ENCODE measurements at regions not wholly inside any gene's neighbourhood (a gene's known extent, or its start where the extent isn't known, plus 50 kb on each side); places are given as distances from the start of the nearest gene placed in this dataset.
A peak's percentile ranks its signal among the peaks of the same experiment; 100 is the strongest.

DNA sequence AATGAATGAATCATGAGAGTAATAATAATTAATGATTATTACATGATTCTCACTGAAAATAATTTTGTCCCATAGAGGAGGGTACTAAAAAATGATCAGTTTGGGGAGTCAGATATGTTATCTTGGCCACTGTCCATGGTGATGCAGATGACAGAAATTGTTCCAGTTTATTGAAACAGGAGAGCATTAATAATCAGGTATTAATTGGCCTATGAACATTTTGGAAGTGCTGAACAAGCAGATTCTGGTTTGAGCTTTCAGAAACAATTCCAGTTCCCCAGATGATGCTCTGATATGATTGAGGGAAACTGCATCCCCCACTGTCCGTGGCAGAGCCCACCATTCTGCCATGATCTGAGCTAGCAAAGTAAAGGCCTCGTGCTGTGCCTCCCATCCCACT, 345.2 kb downstream of the ZSWIM6 start:
- H3K27me3 ChIP-seq (ENCODE audit: insufficient read depth): no peaks in the 10 kb centered on the region
- no peak overlapping the region for H3K9ac ChIP-seq
- TF ChIP-seq CHD2 (IDR thresholded peaks at IDR 0.05; ENCODE audit: low read length, partially characterized antibody): no peak
- TF ChIP-seq FOXJ3 (CRISPR knock-in tag; IDR thresholded peaks at IDR 0.05): no peak
- no peak overlapping the region for H3K27ac ChIP-seq (ENCODE audit: low read depth in 2 of 2, low read length in 1 of 2)
- H3K36me3 ChIP-seq (replicated peaks in 1 of 2; ENCODE audit: control insufficient read depth in 1 of 2, insufficient read depth in 2 of 2, low read length in 1 of 2): no peaks in the 10 kb centered on the region
- CTCF ChIA-PET: no interaction called here
- no peaks in the 10 kb centered on the region for H4K20me1 ChIP-seq (ENCODE audit: insufficient read depth)
- no peaks in the 10 kb centered on the region for H3F3A ChIP-seq (replicated peaks; ENCODE audit: insufficient read depth)
- no peaks in the 10 kb centered on the region for H3K9me2 ChIP-seq
- no peaks in the 10 kb centered on the region for H3K79me2 ChIP-seq (ENCODE audit: insufficient read depth)
- H3K4me2 ChIP-seq: no peak overlapping the region
- H3K4me3 ChIP-seq (ENCODE audit: low read depth in 2 of 2, low read length in 1 of 2): no peak overlapping the region
- H2AFZ ChIP-seq (ENCODE audit: low read depth): no peak overlapping the region
- 38% methylated on average over 2 of the region's 2 CpGs for WGBS (ENCODE audit: low lambda C conversion rate)
- DNase-seq: no peak
- POLR2A ChIA-PET: no interaction called here
- H3K9me3 ChIP-seq: no peaks in the 10 kb centered on the region
- no peaks in the 10 kb centered on the region; a peak in 1 of 4 replicates for H3K4me1 ChIP-seq (ENCODE audit: control insufficient read depth in 1 of 2, insufficient read depth in 2 of 2, low read depth in 1 of 2, low read length in 1 of 2)

DNA sequence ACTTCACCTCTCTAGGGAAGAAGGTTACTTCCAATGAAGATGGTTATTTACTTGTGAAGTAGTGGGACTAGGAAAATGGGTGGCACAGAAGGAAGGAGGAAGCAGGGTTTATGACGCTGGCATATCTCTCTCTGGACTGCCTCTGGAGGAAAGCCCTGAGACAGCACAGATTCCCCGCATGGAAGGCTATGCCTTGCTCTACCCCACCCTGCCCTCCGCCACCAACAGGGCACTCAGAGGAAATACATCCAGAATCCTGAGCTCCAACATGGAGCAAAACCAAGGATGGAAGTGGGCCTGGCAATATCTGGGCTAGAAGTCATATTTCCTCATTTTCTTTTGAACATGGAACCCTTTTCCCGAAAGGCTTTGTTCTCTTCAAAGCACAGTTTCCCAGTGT, 346.9 kb downstream of the ZSWIM6 start:
- Histone ChIP-seq H3K4me2 (no peak overlapping the region), H3K79me2 (ENCODE audit: insufficient read depth) (no peaks in the 10 kb centered on the region), H3K9me2 (no peaks in the 10 kb centered on the region), H2AFZ (ENCODE audit: low read depth) (no peak overlapping the region), H3K4me1 (ENCODE audit: control insufficient read depth in 1 of 2, insufficient read depth in 2 of 2, low read depth in 1 of 2, low read length in 1 of 2) (no peaks in the 10 kb centered on the region; a peak in 1 of 4 replicates), H3K9ac (no peak overlapping the region), H3K9me3 (no peaks in the 10 kb centered on the region), H4K20me1 (ENCODE audit: insufficient read depth) (no peaks in the 10 kb centered on the region), H3K36me3 (replicated peaks in 1 of 2; ENCODE audit: control insufficient read depth in 1 of 2, insufficient read depth in 2 of 2, low read length in 1 of 2) (no peaks in the 10 kb centered on the region), H3K4me3 (ENCODE audit: low read depth in 2 of 2, low read length in 1 of 2) (no peak overlapping the region), H3K27ac (ENCODE audit: low read depth in 2 of 2, low read length in 1 of 2) (no peak overlapping the region), H3K27me3 (ENCODE audit: insufficient read depth) (no peaks in the 10 kb centered on the region), H3F3A (replicated peaks; ENCODE audit: insufficient read depth) (no peaks in the 10 kb centered on the region)
- CTCF ChIA-PET: interaction anchor here (1.1 to 2.5 kb wide), 4 partner anchors 15 to 623 kb away, joined by 3 to 15 read pairs (median 3); no protein-coding TSS in a partner anchor
- no peak for DNase-seq
- WGBS (ENCODE audit: low lambda C conversion rate): 59% methylated on average over 3 of the region's 4 CpGs
- POLR2A ChIA-PET: no interaction called here
- no peak for TF ChIP-seq FOXM1 (IDR thresholded peaks at IDR 0.05; ENCODE audit: low read depth)
- TF ChIP-seq CTCF (IDR thresholded peaks at IDR 0.05): peak; percentile 16; the same call in 1 of the 2 replicates
- no peak for TF ChIP-seq PBX3 (IDR thresholded peaks at IDR 0.05)
- no peak for TF ChIP-seq USF1 (IDR thresholded peaks at IDR 0.05; ENCODE audit: borderline replicate concordance, low read depth)
- TF ChIP-seq RFX5 (IDR thresholded peaks at IDR 0.05; ENCODE audit: low read length): no peak
- TF ChIP-seq ELF1 (IDR thresholded peaks at IDR 0.05): no peak
- TF ChIP-seq, protein P1, sequence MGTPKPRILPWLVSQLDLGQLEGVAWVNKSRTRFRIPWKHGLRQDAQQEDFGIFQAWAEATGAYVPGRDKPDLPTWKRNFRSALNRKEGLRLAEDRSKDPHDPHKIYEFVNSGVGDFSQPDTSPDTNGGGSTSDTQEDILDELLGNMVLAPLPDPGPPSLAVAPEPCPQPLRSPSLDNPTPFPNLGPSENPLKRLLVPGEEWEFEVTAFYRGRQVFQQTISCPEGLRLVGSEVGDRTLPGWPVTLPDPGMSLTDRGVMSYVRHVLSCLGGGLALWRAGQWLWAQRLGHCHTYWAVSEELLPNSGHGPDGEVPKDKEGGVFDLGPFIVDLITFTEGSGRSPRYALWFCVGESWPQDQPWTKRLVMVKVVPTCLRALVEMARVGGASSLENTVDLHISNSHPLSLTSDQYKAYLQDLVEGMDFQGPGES (IDR thresholded peaks at IDR 0.05; ENCODE audit: low read depth, low read length): no peak
- TF ChIP-seq RXRA (IDR thresholded peaks at IDR 0.05; ENCODE audit: borderline replicate concordance, low read depth): no peak
